Kidney glomerular epithelial cell (primary cell): ENCODE measurements at regions not wholly inside any gene's neighbourhood (a gene's known extent, or its start where the extent isn't known, plus 50 kb on each side); places are given as distances from the start of the nearest gene placed in this dataset.
"Not testable (repeated sequence)": the region's sequence is repeated elsewhere in the genome, so short reads cannot be mapped to it uniquely, and the experiment has no call there.

ENCODE experiments used
- DNase-seq: peaks from one replicate; lab custom pipeline; 2025; lab: John Stamatoyannopoulos, UW

- DNase-seq = no peak
Measured at GRCh38 chr3:76199382-76199781, 414.0 kb upstream of the ZNF717 start.

GRCh38 chr3:76203578-76203977, 418.2 kb upstream of the ZNF717 start:
- no peak for DNase-seq

- no peak for DNase-seq
Measured at GRCh38 chr3:76206346-76206745, 421.0 kb upstream of the ZNF717 start.

- no peak for DNase-seq
Measured at GRCh38 chr3:76212679-76213078, 427.3 kb upstream of the ZNF717 start.

GRCh38 chr3:76222201-76222600, 436.9 kb upstream of the ZNF717 start:
- no peak for DNase-seq

GRCh38 chr3:76231258-76231657, 445.9 kb upstream of the ZNF717 start:
- no peak for DNase-seq

GRCh38 chr3:76242886-76243753, 457.8 kb upstream of the ZNF717 start:
- DNase-seq = no peak

- DNase-seq = no peak
Measured at GRCh38 chr3:76245073-76245472, 459.7 kb upstream of the ZNF717 start.

- no peak for DNase-seq
Measured at GRCh38 chr3:76245622-76246021, 460.3 kb upstream of the ZNF717 start.

- DNase-seq = no peak
Measured at GRCh38 chr3:76264496-76264895, 479.1 kb upstream of the ZNF717 start.

GRCh38 chr3:76264911-76265310, 479.6 kb upstream of the ZNF717 start:
- no peak for DNase-seq

GRCh38 chr3:76266511-76266910, 481.2 kb upstream of the ZNF717 start:
- DNase-seq = no peak

GRCh38 chr3:76267851-76268380, 482.6 kb upstream of the ZNF717 start:
- no peak for DNase-seq

GRCh38 chr3:76293856-76294255, 508.5 kb upstream of the ZNF717 start:
- no peak for DNase-seq

- no peak for DNase-seq
Measured at GRCh38 chr3:76300746-76301145, 515.4 kb upstream of the ZNF717 start.

GRCh38 chr3:76307556-76307955, 522.2 kb upstream of the ZNF717 start:
- no peak for DNase-seq

GRCh38 chr3:76308541-76308940, 523.2 kb upstream of the ZNF717 start:
- DNase-seq = no peak

- DNase-seq = no peak
Measured at GRCh38 chr3:76310089-76310488, 524.7 kb upstream of the ZNF717 start.

GRCh38 chr3:76310667-76311066, 525.3 kb upstream of the ZNF717 start:
- DNase-seq = no peak

- DNase-seq = no peak
Measured at GRCh38 chr3:76311941-76312340, 526.6 kb upstream of the ZNF717 start.

- not testable (repeated sequence) for DNase-seq
Measured at GRCh38 chr3:76315906-76316305, 530.6 kb upstream of the ZNF717 start.

GRCh38 chr3:76321614-76322013, 536.3 kb upstream of the ZNF717 start:
- DNase-seq = no peak

GRCh38 chr3:76324101-76324500, 538.8 kb upstream of the ZNF717 start:
- DNase-seq = no peak

GRCh38 chr3:76345878-76346277, 560.5 kb upstream of the ZNF717 start:
- DNase-seq = no peak
